HepG2 (cell line): ENCODE measurements at regions not wholly inside any gene's neighbourhood (a gene's known extent, or its start where the extent isn't known, plus 50 kb on each side); places are given as distances from the start of the nearest gene placed in this dataset.

Experiments
- CTCF ChIP-seq: sonication (generic); formaldehyde crosslinking; IDR thresholded peaks from 2 replicates; pipeline ENCODE4 v1.5.0; 2020; ENCODE audit warnings: mild to moderate bottlenecking, missing genetic modification reagents, moderate library complexity
- HIVEP1 ChIP-seq: sonication (generic); formaldehyde crosslinking; IDR thresholded peaks from 2 replicates; pipeline ENCODE4 v1.4.0; 2020; ENCODE audit warnings: mild to moderate bottlenecking, missing genetic modification reagents
- NCOR1 ChIP-seq: fragments of 200-600 bp; sonication (generic); IDR thresholded peaks from 2 replicates; pipeline ENCODE4 v1.7.0; 2017; ENCODE audit warnings: antibody characterized with exemption, low read length, borderline replicate concordance
- PREB ChIP-seq: sonication (generic); formaldehyde crosslinking; IDR thresholded peaks from 2 replicates; pipeline ENCODE4 v1.4.0; 2020; ENCODE audit warnings: missing genetic modification reagents
- SMARCC2 ChIP-seq: fragments of 450-650 bp; IDR thresholded peaks from 2 replicates; pipeline ENCODE4 v1.6.1; 2017; ENCODE audit warnings: antibody characterized with exemption, mild to moderate bottlenecking
- ZNF781 ChIP-seq: sonication (generic); formaldehyde crosslinking; IDR thresholded peaks from 2 replicates; pipeline ENCODE4 v1.5.1; 2020; ENCODE audit warnings: borderline replicate concordance, mild to moderate bottlenecking, missing genetic modification reagents; ENCODE audit errors: not compliant biosample characterization
- ZNF841 ChIP-seq: sonication (generic); formaldehyde crosslinking; IDR thresholded peaks from 2 replicates; pipeline ENCODE4 v1.8.1; 2023; ENCODE audit warnings: missing genetic modification reagents, borderline replicate concordance
- ZSCAN12 ChIP-seq: sonication (generic); formaldehyde crosslinking; IDR thresholded peaks from 2 replicates; pipeline ENCODE4 v1.9.0; 2021; ENCODE audit warnings: mild to moderate bottlenecking, missing genetic modification reagents
- TF ChIP-seq, protein P1 (sequence below), 2 experiments: sonication (generic) in 1 of 2; formaldehyde crosslinking in 1 of 2; IDR thresholded peaks; 2 replicates each; pipeline versions ENCODE4 v1.4.0 to v1.6.1; 2018 to 2020; ENCODE audit warnings: missing genetic modification reagents in 2 of 2, borderline replicate concordance in 1 of 2, low read depth in 1 of 2, mild to moderate bottlenecking in 1 of 2, missing biosample characterization in 1 of 2

- TF ChIP-seq PREB (CRISPR knock-in tag) (no peak), ZNF781 (CRISPR knock-in tag) (no peak), CTCF (CRISPR knock-in tag) (no peak), NCOR1 (no peak), HIVEP1 (no peak), SMARCC2 (no peak), ZSCAN12 (no peak), ZNF841 (CRISPR knock-in tag) (no peak)
- TF ChIP-seq, protein P1, sequence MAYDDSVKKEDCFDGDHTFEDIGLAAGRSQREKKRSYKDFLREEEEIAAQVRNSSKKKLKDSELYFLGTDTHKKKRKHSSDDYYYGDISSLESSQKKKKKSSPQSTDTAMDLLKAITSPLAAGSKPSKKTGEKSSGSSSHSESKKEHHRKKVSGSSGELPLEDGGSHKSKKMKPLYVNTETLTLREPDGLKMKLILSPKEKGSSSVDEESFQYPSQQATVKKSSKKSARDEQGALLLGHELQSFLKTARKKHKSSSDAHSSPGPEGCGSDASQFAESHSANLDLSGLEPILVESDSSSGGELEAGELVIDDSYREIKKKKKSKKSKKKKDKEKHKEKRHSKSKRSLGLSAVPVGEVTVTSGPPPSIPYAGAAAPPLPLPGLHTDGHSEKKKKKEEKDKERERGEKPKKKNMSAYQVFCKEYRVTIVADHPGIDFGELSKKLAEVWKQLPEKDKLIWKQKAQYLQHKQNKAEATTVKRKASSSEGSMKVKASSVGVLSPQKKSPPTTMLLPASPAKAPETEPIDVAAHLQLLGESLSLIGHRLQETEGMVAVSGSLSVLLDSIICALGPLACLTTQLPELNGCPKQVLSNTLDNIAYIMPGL (CRISPR knock-in tag; IDR thresholded peaks at IDR 0.05; ENCODE audit: borderline replicate concordance in 1 of 2, low read depth in 1 of 2), result no peak
These were observed 179.0 kb upstream of the PFN2 start for GRCh38 chr3:150149651-150150051.
